ENCODE measurements at regions not wholly inside any gene's neighbourhood (a gene's known extent, or its start where the extent isn't known, plus 50 kb on each side); places are given as distances from the start of the nearest gene placed in this dataset.
"Not testable (repeated sequence)": the region's sequence is repeated elsewhere in the genome, so short reads cannot be mapped to it uniquely, and the experiment has no call there.

- H3K4me3 ChIP-seq = no peak overlapping the region
- H3K27me3 ChIP-seq = no peaks in the 10 kb centered on the region
- DNase-seq = no peak
- ATAC-seq (ENCODE audit: low FRiP score in 2 of 2) = no peak
- TF ChIP-seq POLR2AphosphoS5 (IDR thresholded peaks at IDR 0.05) (no peak), CTCF (IDR thresholded peaks at IDR 0.05) (no peak), EP300 (IDR thresholded peaks at IDR 0.05) (no peak), POLR2A (IDR thresholded peaks at IDR 0.05) (no peak)
- no peak overlapping the region for H3K27ac ChIP-seq
- H3K4me1 ChIP-seq = peaks cover 0 to 8% (median 5%) of the 10 kb centered on the region in 4 donors
- H3K36me3 ChIP-seq = no peaks in the 10 kb centered on the region
- no peaks in the 10 kb centered on the region for H3K9me3 ChIP-seq
- 86 to 90% methylated on average over 8 of the region's 8 CpGs for WGBS, 2 donors
Observed at GRCh38 chr18:59038295-59039039, 101.2 kb upstream of the SEC11C start.

- H3K27me3 ChIP-seq; DNase-seq; H3K36me3 ChIP-seq; H3K4me3 ChIP-seq; ATAC-seq (ENCODE audit: low FRiP score in 2 of 2); H3K9me3 ChIP-seq; H3K27ac ChIP-seq; H3K4me1 ChIP-seq: not testable (repeated sequence)
- WGBS, 2 donors = 90 to 100% methylated on average over 1 of the region's 1 CpG
Observed at GRCh38 chr18:59039040-59039320, 100.7 kb upstream of the SEC11C start.

- H3K4me1 ChIP-seq = peaks cover 0 to 8% (median 5%) of the 10 kb centered on the region in 4 donors
- no peaks in the 10 kb centered on the region for H3K27me3 ChIP-seq
- 92 to 97% methylated on average over 6 of the region's 6 CpGs for WGBS, 2 donors
- DNase-seq (no peak), ATAC-seq (ENCODE audit: low FRiP score in 2 of 2) (no peak)
- TF ChIP-seq EP300 (IDR thresholded peaks at IDR 0.05) (no peak), POLR2AphosphoS5 (IDR thresholded peaks at IDR 0.05) (no peak), POLR2A (IDR thresholded peaks at IDR 0.05) (no peak), CTCF (IDR thresholded peaks at IDR 0.05) (no peak)
- H3K4me3 ChIP-seq = no peak overlapping the region
- no peaks in the 10 kb centered on the region for H3K9me3 ChIP-seq
- H3K36me3 ChIP-seq = no peaks in the 10 kb centered on the region
- no peak overlapping the region for H3K27ac ChIP-seq
Observed at GRCh38 chr18:59039449-59039848, 100.2 kb upstream of the SEC11C start.

- Histone ChIP-seq H3K9me3 (no peaks in the 10 kb centered on the region), H3K27ac (no peak overlapping the region), H3K36me3 (no peaks in the 10 kb centered on the region), H3K4me3 (no peak overlapping the region), H3K27me3 (no peaks in the 10 kb centered on the region), H3K4me1 (peaks cover 0 to 8% (median 5%) of the 10 kb centered on the region in 4 donors)
- WGBS, 2 donors = 79 to 99% methylated on average over 3 to 8 of the region's 8 CpGs
- TF ChIP-seq EP300 (IDR thresholded peaks at IDR 0.05) (no peak), CTCF (IDR thresholded peaks at IDR 0.05) (no peak), POLR2A (IDR thresholded peaks at IDR 0.05) (no peak), POLR2AphosphoS5 (IDR thresholded peaks at IDR 0.05) (no peak)
- ATAC-seq (ENCODE audit: low FRiP score in 2 of 2) = peak in 1 of 2 donors; percentile 19
- DNase-seq = no peak
Observed at GRCh38 chr18:59040770-59041148, 98.9 kb upstream of the SEC11C start.

GRCh38 chr18:59041296-59041695, 98.4 kb upstream of the SEC11C start:
- ATAC-seq (ENCODE audit: low FRiP score in 2 of 2) = no peak
- no peak for TF ChIP-seq POLR2AphosphoS5 (IDR thresholded peaks at IDR 0.05)
- TF ChIP-seq CTCF (IDR thresholded peaks at IDR 0.05) = no peak
- TF ChIP-seq EP300 (IDR thresholded peaks at IDR 0.05) = no peak
- no peak for TF ChIP-seq POLR2A (IDR thresholded peaks at IDR 0.05)
- WGBS, 2 donors = 60 to 78% methylated on average over 5 to 6 of the region's 6 CpGs
- Histone ChIP-seq H3K4me3 (no peak overlapping the region), H3K27me3 (no peaks in the 10 kb centered on the region), H3K9me3 (no peaks in the 10 kb centered on the region), H3K4me1 (peaks cover 0 to 8% (median 5%) of the 10 kb centered on the region in 4 donors), H3K36me3 (no peaks in the 10 kb centered on the region), H3K27ac (no peak overlapping the region)
- no peak for DNase-seq

Data from upper lobe of left lung (tissue), 6 donors.